ENCODE measurements at regions not wholly inside any gene's neighbourhood (a gene's known extent, or its start where the extent isn't known, plus 50 kb on each side); places are given as distances from the start of the nearest gene placed in this dataset.

GRCh38 chr2:34401186-34401585 is 802.1 kb upstream of the FAM98A start:
- TF ChIP-seq MAX (CRISPR knock-in tag; IDR thresholded peaks at IDR 0.05) (no peak), SP1 (CRISPR knock-in tag; conservative IDR thresholded peaks at IDR 0.05) (no peak), GTF2I (CRISPR knock-in tag; conservative IDR thresholded peaks at IDR 0.05) (no peak), PRDM15 (CRISPR knock-in tag; IDR thresholded peaks at IDR 0.05) (no peak), ZNF416 (CRISPR knock-in tag; IDR thresholded peaks at IDR 0.05) (no peak), FOXP4 (CRISPR knock-in tag; IDR thresholded peaks at IDR 0.05) (no peak), CREB1 (CRISPR knock-in tag; IDR thresholded peaks at IDR 0.05) (no peak), USF1 (CRISPR knock-in tag; IDR thresholded peaks at IDR 0.05) (no peak)

Measured in WTC11 (cell line).